ENCODE measurements at regions not wholly inside any gene's neighbourhood (a gene's known extent, or its start where the extent isn't known, plus 50 kb on each side); places are given as distances from the start of the nearest gene placed in this dataset.
"Not testable (repeated sequence)": the region's sequence is repeated elsewhere in the genome, so short reads cannot be mapped to it uniquely, and the experiment has no call there.

GRCh38 chr9:96108691-96109380, 193.1 kb downstream of the HSD17B3 start:
- ATAC-seq (no peak), DNase-seq (no peak)
- H3K4me3 ChIP-seq, result no peak overlapping the region
- peaks cover 0 to 33% (median 11%) of the 10 kb centered on the region in 11 donors for H3K9me3 ChIP-seq
- intact Hi-C loops (cut with DNase I), result no loop called here
- WGBS, 2 donors, result 88 to 91% methylated on average over 8 of the region's 8 CpGs
- peaks cover 0 to 14% (median 0%) of the 10 kb centered on the region in 9 donors for H3K4me1 ChIP-seq
- no peak overlapping the region for H3K27ac ChIP-seq
- H3K36me3 ChIP-seq, result no peaks in the 10 kb centered on the region
- peaks cover 0 to 3% (median 0%) of the 10 kb centered on the region in 7 donors for H3K27me3 ChIP-seq
- TF ChIP-seq, protein P1, sequence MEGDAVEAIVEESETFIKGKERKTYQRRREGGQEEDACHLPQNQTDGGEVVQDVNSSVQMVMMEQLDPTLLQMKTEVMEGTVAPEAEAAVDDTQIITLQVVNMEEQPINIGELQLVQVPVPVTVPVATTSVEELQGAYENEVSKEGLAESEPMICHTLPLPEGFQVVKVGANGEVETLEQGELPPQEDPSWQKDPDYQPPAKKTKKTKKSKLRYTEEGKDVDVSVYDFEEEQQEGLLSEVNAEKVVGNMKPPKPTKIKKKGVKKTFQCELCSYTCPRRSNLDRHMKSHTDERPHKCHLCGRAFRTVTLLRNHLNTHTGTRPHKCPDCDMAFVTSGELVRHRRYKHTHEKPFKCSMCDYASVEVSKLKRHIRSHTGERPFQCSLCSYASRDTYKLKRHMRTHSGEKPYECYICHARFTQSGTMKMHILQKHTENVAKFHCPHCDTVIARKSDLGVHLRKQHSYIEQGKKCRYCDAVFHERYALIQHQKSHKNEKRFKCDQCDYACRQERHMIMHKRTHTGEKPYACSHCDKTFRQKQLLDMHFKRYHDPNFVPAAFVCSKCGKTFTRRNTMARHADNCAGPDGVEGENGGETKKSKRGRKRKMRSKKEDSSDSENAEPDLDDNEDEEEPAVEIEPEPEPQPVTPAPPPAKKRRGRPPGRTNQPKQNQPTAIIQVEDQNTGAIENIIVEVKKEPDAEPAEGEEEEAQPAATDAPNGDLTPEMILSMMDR (IDR thresholded peaks at IDR 0.05), result no peak

- Histone ChIP-seq H3K27me3 (no peaks in the 10 kb centered on the region), H3K36me3 (no peaks in the 10 kb centered on the region), H3K9me3 (peaks cover 0 to 41% (median 11%) of the 10 kb centered on the region in 11 donors), H3K4me3 (no peak overlapping the region), H3K27ac (no peak overlapping the region), H3K4me1 (peaks cover 0 to 14% (median 0%) of the 10 kb centered on the region in 9 donors)
- no peak for ATAC-seq
- DNase-seq, result no peak
- TF ChIP-seq, protein P1 (IDR thresholded peaks at IDR 0.05), result no peak
- 73% methylated on average over 2 of the region's 2 CpGs for WGBS, 2 donors
- intact Hi-C loops (cut with DNase I), result no loop called here
These were observed 194.5 kb downstream of the HSD17B3 start for GRCh38 chr9:96107436-96107835.

GRCh38 chr9:96100385-96101300, 201.3 kb downstream of the HSD17B3 start:
- Histone ChIP-seq H3K4me1 (no peaks in the 10 kb centered on the region), H3K9me3 (peaks cover 0 to 36% (median 8%) of the 10 kb centered on the region in 11 donors), H3K36me3 (no peaks in the 10 kb centered on the region), H3K27me3 (peaks cover 0 to 9% (median 0%) of the 10 kb centered on the region in 7 donors), H3K4me3 (no peak overlapping the region), H3K27ac (no peak overlapping the region)
- 61 to 69% methylated on average over 12 of the region's 12 CpGs for WGBS, 2 donors
- intact Hi-C loops (cut with DNase I), result no loop called here
- ATAC-seq (no peak), DNase-seq (peak in 1 of 2 donors; percentile 25)
- TF ChIP-seq, protein P1 (IDR thresholded peaks at IDR 0.05), result no peak

DNA sequence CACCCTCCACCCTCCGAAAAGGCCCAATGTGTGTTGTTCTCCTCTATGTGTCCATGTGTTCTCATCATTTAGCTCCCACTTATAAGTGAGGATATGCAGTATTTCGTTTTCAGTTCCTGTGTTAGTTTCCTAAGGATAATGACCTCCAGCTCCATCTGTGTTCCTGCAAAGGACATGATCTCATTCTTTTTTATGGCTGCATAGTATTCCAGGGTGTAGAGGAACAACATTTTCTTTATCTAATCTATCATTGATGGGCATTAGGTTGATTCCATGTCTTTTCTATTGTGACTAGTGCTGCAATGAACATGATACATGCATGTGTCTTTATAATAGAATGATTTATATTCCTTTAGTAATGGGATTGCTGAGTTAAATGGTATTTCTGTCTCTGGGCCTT, 211.3 kb downstream of the HSD17B3 start:
- 73 to 84% methylated on average over 2 of the region's 2 CpGs for WGBS, 2 donors
- Histone ChIP-seq H3K9me3 (peaks cover 0 to 14% (median 0%) of the 10 kb centered on the region in 11 donors), H3K27me3 (peaks cover 0 to 39% (median 20%) of the 10 kb centered on the region in 7 donors)
- H3K27ac ChIP-seq; H3K4me3 ChIP-seq; H3K4me1 ChIP-seq; DNase-seq; ATAC-seq; intact Hi-C loops (cut with DNase I); H3K36me3 ChIP-seq: not testable (repeated sequence)

Measured in heart right ventricle (tissue), 16 donors.